Dermis blood vessel endothelial cell (primary cell): ENCODE measurements at regions not wholly inside any gene's neighbourhood (a gene's known extent, or its start where the extent isn't known, plus 50 kb on each side); places are given as distances from the start of the nearest gene placed in this dataset.

Experiments used
- DNase-seq: peaks from one replicate; pipeline ENCODE4 v3.0.0; 2010

DNA sequence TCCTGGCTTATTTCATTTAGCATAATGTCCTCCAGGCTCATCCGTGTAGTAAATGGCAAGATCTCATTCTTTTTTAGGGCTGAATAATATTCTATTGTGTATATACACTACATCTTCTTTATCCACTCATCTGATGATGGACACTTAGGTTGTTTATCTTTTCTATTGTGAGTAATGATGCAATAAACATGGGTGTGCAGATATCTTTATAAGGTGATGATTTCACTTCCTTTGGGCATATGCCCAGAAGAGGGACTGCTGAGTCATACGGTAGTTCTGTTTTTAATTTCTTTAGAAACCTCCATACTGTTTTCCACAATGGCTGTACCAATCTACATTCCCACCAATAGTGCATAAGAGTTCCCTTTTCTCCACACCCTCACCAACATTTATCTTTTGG lies 317.6 kb upstream of the CNKSR2 start:
- DNase-seq = no peak

DNA sequence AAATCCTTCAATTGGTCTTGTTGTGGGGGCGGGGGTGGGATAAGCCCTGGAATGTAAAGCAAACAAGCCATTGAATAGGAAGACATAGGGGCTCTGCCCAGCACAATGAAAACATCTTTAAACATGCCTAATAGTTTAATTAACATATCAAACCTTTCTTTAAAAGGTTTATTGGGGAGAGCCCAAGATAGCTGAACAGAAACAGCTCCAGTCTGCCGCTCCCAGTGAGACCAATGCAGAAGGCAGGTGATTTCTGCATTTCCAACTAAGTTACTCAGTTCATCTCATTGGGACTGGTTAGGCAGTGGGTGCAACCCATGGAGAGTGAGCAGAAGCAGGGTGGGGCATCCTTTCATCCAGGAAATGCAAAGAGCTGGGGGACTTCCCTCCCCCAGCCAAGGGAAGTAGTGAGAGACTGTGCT lies 327.2 kb upstream of the CNKSR2 start:
- no peak for DNase-seq

DNA sequence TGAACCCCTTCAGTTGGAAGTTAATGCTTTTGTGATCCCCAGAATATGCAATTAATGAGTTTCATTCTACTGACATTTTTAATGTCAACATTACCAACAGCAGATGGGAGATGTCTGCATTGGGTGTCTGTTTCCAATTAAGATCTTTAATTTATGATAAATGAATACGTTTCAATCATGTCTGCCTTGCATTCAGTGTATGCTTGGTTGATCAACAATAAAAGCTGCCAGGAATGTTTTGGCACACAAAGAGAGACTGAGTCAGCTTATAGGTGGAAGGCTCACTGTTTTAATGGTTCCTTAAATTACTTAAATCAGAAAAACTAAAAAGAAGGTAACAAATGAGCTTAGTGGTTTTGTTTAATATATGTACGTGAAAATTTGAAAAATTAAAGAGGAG lies 359.9 kb upstream of the CNKSR2 start:
- no peak for DNase-seq

DNA sequence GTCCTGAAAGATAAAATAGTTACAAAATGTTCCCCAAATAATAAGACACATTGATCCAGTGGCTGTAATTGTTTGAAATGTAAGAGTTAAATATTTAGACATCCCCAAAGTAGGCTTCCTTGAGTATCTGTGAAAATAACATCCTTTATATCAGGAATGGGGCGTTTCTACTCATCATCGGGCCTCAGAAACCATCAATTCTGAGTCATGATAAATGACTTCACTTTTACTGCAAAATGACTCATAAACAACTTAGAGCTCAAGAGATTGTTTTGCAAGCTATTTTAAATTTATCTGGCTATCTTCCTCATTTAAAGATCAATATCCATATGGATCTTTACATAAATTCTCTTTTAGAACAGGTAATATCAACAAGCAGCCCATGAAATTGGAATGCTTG lies 369.4 kb upstream of the CNKSR2 start:
- no peak for DNase-seq

DNA sequence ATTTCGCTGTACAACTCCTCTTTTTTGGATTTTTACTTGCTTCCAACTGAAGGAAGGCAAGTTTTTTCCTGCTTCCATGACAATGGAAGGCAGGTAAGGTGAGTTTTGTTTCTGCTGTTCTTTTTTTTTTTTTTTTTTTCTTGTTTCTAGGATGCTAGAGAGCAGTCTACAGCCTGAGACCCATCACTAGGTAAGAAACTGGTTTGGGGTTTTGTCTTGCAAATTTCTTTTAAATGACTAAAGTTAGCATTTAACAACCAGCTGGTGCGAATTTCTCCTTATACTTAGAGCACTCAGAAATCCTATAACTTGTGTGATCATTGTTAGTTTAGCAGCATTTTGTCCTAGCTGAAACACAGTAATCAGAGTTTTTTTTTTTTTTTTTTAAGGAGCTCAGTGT lies 378.4 kb upstream of the CNKSR2 start:
- no peak for DNase-seq

DNA sequence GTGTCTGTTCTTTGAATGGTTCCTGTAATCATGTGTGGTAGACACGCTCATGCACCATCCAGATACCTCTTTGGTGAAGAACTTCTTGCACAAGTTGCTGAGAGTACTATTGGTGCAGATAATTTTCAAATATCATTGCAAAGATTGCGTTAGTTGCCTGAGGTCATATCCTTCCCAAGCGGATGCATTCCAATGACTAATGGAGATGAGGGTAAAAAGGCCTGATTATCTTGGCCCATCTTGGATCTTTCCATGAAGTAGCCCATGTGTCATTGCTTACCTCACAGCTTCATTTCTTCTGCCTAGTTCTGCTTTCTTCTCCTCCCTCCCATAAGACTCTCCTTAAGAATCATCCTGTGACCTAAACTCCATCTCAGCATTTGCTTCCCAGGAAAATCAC lies 384.9 kb upstream of the CNKSR2 start:
- DNase-seq = no peak

DNA sequence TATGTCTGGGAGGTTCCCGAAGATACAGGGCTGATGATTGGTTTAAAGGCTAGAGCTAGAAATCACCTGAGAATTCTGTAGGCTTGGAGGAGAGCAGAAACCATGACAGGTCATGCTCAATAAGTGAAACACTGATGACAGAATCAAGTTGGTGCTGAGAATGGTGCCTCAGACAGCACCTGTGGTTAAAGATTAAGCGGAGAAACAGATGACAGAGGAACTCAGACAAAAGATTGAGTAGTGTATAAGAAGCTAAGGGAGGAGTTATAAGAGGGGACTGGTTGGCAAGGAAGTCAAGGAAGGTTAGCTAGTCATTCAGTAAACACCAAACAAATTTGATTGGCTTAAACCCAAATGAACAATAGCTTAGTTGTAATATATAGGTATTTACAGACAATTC lies 385.4 kb upstream of the CNKSR2 start:
- DNase-seq = no peak

DNA sequence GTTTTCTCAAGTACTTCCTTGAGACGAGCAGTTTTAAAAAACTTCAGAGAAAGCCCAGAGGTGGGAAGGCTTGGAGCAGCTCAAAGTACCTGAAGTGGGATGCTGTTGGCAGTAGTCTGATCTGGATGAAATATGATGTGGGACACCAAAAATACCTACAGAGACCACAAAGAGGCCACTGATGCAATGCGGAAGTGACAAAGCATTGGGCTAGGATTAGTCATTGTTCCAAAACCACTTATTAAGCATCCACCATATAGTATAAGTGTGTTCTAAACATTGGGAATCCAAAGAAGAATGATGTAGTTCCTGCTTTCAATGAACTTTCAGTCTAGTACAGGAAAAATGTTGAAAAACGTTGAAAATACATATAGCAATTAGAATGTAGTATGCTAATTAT lies 386.1 kb upstream of the CNKSR2 start:
- no peak for DNase-seq

DNA sequence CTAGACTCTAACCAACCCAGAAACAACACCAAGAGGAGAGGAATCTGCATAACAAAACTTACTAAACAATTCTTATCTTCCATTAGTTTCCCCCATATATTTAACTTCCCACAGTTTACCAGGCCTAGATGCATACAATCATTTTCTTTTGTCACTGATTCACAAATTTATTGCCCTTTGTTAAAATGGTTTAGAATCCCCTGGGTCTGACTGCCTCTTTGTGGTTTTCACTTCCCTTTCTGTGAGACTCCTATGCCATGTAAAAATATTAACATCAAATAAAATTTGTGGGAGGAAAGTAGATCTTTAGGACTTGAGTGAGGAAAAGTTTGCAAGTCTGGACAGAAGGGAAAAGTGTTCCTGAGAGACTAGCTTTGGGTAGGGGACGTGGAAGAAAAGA lies 393.8 kb upstream of the CNKSR2 start:
- DNase-seq = no peak

DNA sequence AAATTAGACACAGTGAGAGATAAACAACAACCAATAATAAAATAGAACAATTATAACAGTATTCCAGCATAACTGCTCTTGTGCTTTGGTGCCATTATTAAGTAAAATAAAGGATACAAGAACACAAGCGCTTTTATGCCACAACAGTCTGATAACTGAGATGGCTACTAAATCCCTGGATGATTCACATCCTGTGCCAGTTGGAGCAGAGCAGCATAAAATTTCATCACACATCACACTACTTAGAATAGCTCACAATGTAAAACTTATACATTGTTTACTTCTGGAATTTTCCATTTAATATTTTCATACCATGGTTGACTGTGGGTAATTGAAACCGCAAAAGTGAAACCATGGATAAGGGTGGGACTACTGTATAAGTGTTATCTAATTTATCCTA lies 399.9 kb upstream of the CNKSR2 start:
- no peak for DNase-seq

DNA sequence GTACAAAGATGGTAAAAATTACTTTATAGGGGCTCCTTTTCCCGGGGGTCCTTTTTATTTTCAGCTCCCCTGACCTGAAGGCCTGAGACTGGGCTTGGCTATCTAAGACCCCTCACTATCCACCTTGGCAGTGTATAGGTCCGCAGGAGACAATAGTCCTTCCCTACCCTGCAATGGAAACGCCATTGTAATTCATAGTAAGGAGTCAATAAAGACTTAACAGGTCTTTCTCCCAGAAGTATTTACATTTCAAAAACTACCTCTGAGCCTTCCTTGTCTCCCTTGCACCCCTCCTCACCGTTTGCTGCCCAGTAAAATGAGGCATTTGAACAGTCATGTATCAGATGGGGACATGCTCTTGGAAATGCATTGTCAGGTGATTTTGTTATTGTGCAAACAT lies 401.2 kb upstream of the CNKSR2 start:
- no peak for DNase-seq

DNA sequence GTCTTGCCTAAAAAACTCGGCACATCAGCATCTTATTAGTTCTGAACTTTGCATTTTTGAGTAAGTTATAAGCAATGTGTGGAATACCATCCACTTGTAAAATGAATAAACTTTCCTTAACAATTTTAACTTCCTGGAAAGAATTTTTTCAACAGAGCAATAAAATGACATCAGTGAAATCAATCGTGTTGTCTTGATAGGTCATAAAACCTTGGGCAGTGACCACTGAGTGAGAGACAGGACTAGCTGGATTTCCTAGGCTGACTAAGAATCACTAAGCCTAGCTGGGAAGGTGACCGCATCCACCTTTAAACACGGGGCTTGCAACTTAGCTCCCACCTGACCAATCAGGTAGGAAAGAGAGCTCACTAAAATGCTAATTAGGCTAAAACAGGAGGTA lies 403.0 kb upstream of the CNKSR2 start:
- no peak for DNase-seq

DNA sequence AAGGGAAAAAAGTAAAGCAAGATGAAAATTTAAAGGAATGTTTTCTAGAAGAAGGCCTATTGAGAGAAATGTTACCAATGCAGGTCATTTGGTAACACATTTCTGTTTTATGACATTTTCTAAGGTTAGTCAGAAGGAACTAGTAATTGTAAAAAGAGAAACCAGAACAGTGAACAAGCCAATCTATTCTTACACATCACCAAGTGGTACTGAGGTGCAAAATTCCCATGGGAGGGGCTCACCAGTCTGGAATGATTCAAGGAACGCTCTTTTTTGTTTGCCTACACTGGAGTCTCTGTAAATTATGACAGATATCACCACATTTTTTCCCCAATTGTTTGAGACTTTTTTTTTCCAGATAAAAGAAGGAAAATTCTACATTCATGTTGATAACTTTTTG lies 404.7 kb upstream of the CNKSR2 start:
- DNase-seq = no peak

DNA sequence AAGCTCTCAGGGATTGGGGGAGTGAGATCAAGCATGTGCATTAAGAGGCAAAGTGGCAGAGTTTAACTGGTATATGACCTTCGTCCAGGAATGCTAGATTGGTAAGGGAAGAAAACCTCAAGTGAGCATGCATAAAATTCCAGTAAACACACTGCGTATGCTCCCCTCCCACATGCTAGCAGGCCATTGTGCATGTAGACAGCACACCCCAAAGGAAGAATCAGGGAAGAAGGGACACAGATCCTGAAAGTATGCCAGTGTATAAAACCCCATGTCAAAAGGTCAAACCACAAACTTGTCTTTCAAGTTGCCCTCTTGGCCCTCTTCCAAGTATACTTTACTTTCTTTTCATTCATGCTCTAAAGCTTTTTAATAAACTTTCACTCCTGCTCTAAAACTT lies 405.2 kb upstream of the CNKSR2 start:
- no peak for DNase-seq

DNA sequence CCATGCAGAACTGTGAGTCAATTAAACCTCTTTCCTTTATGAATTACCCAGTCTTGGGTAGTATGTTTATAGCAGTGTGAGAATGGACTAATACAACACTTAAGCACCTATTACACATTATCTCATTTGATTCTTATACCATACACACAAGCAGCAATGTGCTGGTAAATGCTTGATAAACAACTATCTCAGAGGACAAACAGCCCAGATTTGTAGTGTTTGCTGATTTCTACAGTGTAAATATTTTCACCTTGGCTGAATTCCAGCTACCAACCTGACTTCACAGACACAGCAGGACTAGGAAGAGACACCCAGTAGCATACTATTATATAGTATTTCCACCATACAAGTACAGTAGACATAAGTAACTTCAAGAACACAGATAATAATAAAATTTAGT lies 406.5 kb upstream of the CNKSR2 start:
- DNase-seq = no peak

DNA sequence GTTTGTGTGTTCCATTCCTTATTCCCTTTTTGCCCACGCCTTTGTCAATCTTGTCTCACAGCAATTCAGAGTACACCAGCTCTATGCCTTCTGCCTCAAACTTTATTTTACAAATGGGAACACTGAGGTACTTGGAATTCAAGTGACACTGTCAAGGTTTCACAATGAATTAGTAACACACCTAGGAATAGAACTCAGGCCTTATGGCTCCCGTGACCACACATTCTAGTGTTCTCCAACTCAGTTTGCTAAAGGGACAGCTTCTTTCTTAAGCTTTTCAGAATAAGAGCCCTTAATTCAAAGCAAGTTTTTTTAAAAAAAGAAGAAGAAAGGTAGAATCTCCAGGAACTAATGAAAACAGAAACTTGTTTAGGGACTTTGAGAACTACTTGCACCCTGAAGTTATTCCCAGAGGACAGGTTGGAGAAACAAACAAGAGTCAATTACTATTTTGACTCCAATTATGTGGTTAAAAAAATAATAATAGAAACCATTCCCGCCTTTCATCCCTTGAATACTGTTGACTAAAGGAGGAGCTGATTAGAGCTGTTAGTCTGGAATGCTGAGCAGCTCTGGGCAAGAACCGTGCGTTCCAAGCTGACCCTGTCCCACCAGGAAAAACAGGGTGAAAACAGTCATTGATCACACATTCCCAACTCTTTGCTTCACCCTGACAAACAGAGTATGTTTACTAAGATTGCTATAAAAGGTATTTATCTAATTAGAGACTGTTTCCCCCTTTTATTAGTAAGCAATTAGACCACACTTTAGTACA lies 408.8 kb upstream of the CNKSR2 start:
- no peak for DNase-seq

DNA sequence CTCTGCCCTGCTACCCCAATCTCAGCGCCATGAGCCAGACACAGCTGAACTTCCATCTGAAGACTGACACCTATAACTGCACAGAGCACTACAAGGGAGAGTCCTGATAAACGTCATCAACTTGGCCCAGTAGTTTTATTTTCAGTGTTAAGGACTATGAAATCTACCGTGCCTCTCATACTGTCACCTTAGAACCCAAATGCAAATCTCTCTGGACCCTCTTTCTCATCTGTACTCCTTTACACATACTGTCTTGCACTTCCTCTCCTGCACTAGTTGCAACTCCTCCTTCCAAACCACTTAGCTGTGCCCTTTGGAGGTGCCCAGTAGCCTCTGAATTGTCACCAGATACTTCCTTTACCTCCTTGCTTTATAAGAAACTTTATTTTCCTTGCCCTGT lies 420.2 kb upstream of the CNKSR2 start:
- no peak for DNase-seq

DNA sequence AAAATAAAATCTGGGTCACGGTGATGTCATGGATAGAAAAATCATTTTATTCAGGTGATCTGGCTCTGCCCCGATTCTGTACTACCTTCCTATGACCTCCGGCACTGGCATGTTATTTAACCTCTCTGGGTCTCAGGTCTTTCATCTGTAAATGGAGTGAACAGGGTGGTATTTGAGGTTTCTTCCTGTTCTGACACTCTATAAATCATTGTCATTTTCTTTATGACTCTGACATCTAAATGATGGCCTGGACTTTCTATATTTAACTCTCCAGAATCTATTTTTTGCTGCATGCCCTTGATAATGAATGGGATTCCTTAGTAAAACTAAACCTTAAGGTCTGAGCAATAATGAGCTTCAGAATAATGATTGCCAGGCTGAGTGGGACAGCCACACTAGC lies 422.0 kb upstream of the CNKSR2 start:
- DNase-seq = no peak

DNA sequence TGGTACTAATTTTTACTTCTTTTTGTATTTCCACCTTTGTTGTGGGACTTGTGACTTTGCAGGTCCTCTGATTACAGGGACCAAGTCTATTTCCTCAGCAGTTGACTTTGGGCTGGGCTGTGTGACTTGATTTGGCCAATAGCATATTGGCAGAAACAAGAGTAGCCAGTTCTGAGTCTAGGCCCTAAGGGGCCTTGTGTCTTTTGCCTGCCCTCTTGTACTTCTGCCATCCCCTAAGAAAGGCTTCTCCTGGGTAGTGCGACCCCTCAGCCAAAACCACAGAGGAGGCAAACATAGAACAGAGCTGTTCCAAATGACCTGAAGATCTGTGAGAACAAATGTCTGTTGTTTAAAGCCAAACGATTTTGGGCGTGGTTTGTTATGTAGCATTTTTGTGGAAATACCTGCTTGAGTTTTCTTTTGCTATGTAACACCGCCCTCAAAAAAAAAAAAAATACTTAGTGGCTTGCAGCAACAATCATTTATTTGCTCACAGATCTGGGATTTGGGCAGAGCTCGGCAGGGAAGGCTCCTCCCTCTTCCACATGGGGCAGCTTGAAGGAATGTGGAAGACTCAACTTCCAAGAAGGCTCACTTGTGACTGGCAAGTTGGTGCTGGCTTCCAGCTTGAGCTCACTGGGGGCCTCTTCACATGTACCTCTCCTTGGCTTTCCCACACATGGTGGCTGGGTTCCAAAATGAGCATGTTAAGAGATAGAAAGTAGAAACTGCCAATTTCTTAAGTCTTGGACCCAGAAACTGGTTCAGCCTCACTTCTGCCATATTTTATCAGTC lies 423.0 kb upstream of the CNKSR2 start:
- no peak for DNase-seq

DNA sequence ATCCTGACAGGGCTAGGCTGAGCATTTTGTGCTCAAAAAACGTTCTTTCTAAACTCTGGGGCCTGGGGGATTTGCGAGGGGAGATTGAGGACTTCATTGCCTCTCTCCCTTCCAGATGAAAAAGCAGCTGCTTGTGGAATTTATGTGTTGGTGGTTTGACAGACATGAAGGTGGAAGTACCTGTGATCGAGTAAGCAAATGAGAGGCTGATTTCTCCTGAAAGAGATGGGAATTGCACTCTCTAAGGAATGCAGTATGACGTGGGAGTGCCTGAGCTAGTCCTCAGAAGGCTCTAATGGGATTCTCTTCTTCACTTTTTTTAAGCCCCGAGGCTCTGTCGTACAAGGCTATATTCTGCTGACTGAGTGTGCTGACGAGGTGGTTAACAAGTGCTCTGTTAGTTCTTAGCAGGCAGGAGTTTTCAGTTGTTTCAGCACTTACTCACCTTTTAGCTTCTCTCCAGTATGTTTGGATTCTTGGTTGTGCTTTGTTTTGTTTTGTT lies 426.8 kb upstream of the CNKSR2 start:
- no peak for DNase-seq

DNA sequence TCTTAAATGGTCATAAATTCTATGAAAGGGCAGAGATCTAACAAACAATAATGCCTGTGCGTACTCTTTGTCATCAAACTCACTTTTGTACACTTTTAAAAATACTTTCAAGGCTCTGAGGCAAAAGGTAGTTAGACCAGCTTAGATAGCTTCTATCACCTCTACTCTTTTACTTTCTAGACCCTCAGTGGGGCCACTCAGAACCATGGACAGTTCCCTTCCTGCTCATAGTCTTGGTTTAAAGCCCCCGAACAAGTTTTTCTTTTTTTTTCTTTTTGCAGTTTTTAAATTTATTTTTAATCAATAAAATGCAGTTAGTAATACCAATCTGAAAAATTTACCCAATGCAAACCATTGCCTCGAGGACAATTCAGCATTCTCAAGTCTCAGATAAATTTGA lies 460.5 kb upstream of the CNKSR2 start:
- no peak for DNase-seq

DNA sequence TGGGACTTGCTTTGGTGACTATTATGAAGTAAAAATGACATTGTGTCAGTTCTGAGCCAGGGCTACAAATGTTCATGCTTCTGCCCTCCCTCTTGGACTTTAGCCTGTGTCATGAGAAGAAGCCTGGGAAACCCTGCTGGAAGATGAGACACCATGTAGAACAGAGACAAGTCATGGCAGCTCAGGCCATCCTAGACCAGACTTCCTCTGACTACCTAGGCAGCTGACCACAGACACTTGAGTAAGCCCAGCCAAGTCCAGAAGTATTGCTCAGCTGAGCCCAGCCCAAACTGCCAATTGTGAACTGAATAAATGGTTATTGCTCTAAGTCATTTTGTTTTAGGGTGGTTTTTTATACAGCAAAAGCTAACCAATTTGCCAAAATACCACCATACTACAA lies 467.6 kb upstream of the CNKSR2 start:
- DNase-seq = no peak

DNA sequence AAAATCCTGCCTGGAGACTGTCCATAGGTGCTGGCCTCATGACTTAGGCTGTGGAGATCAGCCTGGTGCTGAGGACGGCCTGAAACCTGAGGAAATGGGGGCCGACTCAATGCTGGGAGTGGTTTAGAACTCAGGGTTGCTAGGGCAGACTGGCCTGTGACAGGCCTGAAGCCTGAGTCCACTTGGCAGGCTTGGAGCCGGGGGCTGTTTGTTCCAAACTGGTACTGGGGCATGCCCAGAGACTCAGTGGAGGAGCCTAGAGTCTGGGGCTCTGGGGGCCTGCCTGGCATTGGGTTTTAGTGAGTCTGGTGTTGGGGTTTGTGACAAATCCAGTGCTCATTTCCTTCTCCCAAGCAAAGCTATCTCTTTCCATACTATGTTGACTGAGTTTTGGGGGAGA lies 489.7 kb upstream of the CNKSR2 start:
- no peak for DNase-seq

DNA sequence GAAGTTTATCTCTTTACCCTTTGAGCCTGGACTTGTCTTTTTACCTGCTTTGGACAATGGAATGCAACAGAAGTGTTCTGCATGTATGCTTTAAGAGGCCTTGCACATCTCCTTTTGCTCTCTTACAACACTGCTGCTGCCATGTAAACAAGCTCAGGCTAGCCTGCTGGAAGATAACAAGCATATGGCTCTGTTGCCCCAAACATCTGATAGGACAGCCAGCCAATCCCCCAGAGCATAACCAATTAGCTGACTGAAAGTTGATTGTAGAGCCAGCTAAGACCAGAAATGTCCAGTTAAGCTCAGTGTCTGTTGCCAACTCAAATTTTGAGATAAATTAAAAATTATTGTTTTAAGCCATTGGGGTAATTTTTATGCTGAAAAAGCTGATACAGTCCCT lies 510.6 kb upstream of the CNKSR2 start:
- no peak for DNase-seq
